Head of caudate nucleus (tissue), 42 donors: ENCODE measurements at regions not wholly inside any gene's neighbourhood (a gene's known extent, or its start where the extent isn't known, plus 50 kb on each side); places are given as distances from the start of the nearest gene placed in this dataset.
A peak's percentile ranks its signal among the peaks of the same experiment; 100 is the strongest.
"Not testable (repeated sequence)": the region's sequence is repeated elsewhere in the genome, so short reads cannot be mapped to it uniquely, and the experiment has no call there.

Source experiments
- DNase-seq, 42 donors: peaks; one replicate each; pipeline versions ENCODE4 v3.0.0 to v3.0.0-alpha.2; 2020 to 2021; ENCODE audit warnings: mixed read lengths in 7 of 42
- intact Hi-C: fragments of 100-400 bp; cut with DNase I; formaldehyde crosslinking; loops from one replicate; pipeline ENCODE4 v1.15.0; 2022

DNA sequence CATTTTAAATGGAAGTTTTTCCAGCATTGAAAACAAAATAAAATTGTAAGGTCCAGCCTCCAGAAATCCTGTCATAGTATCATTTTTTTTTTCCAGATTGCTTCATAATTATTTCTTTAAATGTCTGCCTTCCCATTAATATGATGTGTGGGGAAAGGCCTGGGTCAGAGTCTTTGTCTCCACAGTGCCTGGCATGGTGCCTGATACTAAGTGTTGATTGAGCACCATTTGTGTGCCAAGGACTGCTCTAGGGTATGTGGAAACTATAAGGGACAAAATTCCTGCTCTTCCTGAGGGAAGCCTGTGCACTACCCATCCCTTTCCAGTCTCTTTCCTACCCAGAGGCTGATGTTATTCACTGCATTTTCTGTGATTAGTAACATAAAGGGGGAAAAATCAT is 53.1 kb upstream of the BEND4 start:
- intact Hi-C loops: no loop called here

DNA sequence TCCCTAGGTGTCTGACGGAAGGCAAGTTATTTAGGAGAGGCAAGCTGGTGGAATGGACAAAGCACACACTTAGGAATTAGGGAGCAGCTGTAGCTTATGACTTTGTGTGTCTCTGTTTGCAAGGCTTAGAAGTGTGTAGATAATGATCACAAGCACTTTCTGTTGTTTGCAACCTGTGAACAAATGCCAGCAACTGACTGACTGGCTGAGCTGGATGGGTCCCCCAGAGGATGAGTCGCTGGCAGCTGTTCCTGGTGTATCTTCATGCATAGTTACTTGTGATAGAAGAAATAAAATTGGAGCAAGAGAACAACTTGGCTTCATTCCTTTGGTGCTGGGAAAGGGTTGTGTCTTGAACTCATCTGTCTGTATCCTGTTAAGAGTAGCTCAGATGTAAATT is 64.2 kb upstream of the BEND4 start:
- intact Hi-C loops: no loop called here
- DNase-seq: no peak

More for the DNA sequence above, 53.1 kb upstream of the BEND4 start:
- DNase-seq: no peak

DNA sequence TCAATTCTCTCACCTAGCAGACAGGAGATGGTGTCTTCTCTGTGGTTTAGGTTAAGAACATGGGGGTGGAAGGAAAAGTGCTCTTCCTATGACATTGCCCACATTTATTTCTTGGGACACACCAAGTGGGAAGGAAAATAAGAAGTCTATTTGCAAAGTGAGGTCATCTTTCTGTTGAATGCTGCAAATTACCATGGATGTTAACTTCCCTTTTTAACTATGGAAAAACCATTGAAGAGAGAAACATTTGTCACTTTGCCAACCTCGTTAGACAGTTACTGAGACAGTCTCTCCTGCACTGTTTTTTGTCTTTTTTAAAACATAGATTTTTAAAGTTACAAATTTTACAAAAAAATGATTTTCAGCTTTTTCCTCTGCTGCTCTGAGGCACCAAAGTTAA is 72.8 kb upstream of the BEND4 start:
- intact Hi-C loops: no loop called here
- no peak for DNase-seq

DNA sequence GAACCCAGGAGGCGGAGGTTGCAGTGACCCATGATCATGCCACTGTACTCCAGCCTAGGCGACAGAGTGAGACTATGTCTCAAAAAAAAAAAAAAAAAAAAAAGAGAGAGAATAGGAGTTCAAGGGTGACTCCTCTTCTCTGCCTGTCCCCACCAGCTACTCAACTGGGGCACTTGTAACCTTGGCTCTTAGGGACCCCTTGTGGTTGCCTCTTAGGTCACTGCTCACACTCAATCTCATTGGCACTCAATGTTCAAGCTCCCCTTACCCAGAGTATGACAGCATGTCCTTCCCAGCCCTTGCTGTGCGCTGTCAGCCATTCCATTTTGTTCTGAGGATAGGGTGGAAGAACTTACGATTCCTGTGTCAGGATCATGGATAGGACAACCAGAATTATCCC is 82.4 kb upstream of the BEND4 start:
- DNase-seq: no peak
- intact Hi-C loops: no loop called here

DNA sequence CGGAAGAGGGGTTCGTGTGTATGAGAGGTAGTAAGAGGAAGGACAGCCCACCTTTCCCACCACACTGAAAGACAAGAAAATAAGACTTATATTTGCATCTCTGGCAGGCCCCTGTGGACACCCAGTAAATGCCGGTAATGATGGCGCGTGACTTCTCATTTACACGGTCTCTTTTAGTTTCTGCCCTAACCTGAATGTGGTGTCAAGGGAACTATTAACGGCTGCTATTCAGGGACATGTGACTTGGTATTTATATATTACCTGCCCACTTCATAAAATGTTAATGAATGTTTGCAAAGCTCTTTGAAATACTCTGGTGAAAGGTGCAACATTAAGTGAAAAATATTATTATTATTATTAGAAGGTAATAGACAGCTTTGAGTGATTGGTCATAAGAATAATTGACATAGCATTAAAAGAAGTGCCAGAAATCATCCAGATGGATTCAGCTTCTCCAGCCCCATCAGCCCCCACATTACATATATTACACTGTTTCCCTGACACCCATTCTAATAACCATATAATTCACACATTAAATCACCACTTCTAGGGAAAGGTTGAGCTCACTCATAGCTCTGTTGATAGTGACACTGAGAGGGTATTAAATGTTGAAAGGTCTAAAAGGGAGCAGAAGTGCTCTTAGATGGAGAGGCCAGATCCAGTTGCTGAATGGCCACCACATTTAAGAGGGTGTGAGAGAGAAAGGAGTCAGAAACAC is 83.0 kb upstream of the BEND4 start:
- intact Hi-C loops: no loop called here
- no peak for DNase-seq

DNA sequence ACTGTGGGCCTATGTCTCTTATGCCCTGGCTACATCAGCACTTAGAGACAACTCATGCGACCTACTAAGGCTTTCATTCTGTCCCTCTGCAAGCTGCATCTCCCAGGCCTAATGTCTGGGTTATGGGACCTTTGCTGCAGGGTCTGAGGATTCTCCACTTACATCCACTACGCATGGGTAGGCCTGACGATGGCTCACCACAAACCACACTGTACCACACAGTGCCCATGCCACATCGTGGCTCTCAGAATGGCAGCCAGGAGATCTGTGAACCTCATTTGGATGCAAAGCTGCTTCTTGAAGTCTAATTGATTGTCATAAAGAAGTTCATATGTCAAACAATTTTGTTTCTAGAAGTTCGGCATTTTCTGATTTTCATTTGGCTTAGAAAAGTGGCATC is 84.6 kb upstream of the BEND4 start:
- intact Hi-C loops: no loop called here
- no peak for DNase-seq

DNA sequence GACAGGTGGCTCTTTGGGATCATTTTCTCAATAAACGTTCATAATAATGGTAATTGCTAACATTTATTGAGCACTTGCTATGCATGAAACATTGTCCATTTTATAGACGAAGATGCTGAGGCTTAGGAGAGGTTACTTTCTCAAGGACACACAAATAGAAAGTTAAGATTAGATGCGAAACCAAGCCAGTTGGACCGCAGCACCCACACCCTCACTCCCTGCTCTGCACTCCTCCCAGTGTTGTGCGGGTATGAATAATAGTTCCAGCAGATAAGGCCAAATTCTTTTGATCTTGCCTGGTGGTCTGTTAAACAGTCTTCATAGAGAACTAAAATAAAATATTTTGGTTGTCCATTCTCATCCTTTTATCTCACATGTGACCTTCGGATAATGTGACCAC is 85.0 kb upstream of the BEND4 start:
- DNase-seq: no peak
- intact Hi-C loops: no loop called here

DNA sequence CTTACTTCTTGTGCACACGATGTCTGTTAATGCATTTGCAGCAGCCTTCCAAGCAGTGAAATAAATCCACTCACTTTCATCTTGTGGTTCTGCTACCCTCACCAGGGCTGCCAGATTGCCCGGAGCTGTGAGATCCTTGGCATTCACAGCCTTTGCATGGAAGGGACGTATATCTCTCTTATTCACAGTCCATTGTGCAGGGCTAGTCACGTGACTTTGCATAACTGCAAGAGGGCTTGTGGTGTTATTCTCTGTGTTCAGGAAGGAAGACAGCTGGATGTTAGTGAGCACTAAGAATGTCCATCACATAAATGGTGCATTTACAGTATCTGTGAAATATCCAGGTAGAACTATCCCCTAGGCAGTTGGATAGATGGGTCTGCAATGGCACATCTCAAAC is 96.5 kb upstream of the BEND4 start:
- intact Hi-C loops: no loop called here
- DNase-seq: no peak

DNA sequence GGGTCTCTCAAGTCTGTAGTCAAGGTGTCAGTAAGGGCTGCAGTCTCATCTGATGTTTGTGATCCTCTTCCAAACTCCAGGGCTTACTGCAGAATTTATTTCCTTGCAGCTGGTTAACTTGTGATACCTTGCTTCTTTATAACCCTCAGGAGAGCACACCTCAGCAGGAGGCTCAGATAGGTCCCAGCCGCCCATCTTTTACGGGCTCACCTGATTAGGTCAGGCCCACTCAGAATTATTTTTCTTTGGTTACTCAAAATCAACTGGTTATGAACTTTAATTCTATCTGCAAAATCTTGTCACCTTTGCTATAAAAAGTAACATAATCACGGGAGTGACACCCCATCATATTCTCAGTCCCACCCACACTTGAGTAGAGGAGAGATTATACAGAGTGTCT is 99.9 kb upstream of the BEND4 start:
- no peak for DNase-seq
- intact Hi-C loops: no loop called here

DNA sequence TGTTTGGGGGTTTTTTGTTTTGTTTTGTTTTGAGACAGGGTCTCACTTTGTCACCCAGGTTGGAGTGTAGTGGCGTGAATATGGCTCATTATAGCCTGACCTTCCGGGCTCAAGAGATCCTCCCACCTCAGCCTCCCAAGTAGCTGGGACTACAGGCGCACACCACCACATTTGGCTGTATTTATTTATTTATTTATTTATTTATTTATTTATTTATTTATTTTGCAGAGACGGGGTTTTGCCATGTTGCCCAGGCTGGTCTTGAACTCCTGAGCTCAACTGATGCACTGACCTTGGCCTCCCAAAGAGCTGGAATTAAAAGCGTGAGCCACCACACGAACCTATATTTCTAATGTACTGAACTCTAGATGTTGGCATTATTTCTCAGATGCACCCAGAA is 105.2 kb upstream of the BEND4 start:
- intact Hi-C loops, DNase-seq: not testable (repeated sequence)

DNA sequence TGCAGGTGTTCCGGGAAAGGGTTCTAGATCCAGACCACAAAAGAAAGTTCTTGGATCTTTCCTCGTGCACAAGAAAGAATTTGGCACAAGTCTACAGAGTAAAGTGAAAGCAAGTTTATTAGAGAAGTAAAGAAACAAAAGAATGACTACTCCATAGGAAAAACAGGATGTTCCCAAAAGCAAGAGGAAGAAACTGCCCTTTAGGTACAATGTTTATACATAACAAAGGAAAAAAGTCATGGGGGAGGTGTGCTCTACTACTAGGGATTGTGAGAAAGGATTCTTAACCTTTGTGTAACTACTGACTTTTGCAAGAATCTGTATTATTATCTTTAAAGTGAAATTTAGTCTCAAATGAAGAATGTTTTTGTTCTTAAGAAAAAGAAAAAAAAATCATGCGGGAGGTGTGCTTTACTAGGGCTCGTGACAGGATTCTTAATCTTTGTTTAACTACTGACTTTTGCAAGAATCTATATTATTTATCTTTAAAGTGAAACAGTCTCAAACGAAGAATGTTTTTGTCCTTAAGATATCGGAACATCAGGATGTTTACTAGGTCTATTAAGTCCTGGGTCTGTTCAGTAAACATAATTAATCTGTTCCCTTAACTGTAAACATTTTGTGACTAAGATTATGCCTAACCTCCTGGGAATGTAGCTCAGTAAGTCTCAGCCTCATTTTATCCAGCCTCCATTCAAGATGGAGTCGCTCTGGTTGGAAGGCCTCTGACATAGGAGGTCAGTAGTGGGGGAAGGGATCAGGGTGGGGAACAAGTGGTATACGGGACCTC is 110.4 kb upstream of the BEND4 start:
- intact Hi-C loops: no loop called here
- no peak for DNase-seq

DNA sequence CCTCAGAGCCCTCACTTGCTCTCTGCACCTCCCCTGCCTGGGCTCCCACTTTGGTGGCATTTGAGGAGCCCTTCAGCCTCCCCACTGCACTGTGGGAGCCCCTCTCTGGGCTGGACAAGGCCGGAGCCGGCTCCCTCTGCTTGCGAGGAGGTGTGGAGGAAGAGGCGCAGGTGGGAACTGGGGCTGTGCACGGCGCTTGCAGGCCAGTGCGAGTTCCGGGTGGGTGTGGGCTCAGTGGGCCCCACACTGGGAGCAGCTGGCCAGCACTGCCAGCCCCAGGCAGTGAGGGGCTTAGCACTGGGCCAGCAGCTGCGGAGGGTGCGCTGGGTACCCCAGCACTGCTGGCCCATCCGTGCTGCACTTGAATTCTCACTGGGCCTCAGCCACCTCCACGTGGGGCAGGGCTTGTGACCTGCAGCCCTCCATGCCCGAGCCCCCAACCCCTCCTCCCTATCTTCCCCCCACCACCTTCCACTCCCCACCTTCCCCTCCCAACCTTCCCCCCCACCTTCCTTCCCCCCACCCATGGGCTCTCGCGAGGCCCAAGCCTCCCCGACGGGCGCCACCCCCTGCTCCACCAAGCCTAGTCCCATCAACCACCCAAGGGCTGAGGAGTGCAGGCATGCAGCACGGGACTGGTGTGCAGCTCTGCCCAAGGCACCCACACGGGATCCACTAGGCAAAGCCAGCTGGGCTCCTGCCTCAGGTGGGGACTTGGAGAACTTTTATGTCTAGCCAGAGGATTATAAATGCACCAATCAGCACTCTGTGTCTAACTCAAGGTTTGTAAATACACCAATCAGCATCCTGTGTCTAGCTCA is 113.5 kb upstream of the BEND4 start:
- no peak for DNase-seq
- intact Hi-C loops: no loop called here

DNA sequence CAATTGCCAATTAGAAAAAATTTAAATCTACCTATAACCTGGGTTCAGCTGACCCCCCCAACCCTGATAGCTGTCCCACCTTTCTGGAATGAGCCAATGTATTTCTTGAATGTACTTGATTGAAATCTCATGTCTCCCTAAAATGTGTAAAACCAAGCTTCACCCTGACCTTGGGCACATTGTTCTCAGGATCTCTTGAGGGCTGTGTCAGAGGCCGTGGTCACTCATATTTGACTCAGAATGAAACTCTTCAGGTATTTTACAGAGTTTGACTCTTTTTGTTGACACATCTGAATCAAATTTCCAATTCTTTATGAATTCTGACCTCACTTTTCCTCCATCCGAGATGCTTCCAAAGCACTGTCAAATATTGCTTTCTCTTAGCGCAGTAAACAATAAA is 115.3 kb upstream of the BEND4 start:
- intact Hi-C loops: no loop called here
- DNase-seq: no peak

DNA sequence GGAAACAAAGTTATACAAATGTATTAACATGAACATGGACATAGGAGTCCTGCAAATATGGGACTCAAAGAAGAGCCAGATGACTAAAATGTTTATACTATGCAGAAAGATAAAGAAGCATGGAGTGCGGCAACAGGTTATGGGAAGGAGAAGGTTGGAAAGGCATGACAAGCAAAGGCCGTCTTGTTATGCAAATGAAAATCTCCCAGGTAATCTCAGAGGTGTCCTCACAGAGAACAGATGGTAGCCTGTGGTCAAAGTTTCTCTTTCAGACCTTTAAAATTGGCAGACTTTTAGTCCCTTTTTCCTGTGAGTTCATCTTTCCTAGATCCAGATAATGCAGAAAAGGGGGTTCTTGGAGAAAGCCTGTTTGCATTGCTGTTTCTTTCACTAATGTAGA is 116.4 kb upstream of the BEND4 start:
- DNase-seq: no peak
- intact Hi-C loops: no loop called here

DNA sequence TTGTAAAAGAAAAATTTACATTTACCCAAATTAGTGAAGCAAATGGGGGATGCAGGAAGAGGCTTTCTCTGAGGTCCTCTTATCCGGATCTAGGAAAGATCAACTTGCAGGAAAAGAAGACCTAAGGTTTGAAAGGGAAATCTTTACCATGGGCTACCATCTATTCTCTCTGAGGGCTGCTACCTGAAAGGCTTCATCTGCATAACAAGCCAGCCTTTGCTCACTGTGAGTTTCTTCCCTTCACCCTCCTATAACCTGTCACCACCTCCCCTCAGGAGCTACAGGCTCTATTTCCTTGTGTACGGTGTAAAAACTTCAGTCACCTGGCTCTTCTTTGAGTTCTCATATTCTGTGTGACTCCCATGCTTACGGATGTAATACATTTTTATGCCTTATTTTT is 118.6 kb upstream of the BEND4 start:
- DNase-seq: no peak
- intact Hi-C loops: no loop called here

DNA sequence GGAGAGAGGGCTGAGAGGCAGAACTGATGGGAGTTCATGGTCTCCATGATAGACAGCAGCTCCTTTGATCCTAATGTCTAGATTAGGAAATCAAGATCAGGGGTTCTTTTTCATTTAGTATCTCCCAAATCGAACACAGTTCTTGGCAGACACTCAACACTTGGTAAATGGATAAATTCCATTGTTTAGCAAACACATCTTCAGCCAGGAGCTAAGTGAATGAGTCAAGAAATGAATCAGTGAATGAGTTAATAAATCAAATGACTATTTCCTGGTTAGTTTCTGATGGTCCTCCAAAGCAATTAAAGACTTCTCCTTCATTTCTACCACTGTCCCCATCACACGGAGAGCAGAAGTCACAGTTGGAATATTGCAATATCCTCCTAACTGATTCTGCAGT is 120.0 kb upstream of the SHISA3 start:
- no peak for DNase-seq
- intact Hi-C loops: loop anchor here (5.0 kb wide), 1 partner anchor 240 kb away; no protein-coding TSS in a partner anchor

DNA sequence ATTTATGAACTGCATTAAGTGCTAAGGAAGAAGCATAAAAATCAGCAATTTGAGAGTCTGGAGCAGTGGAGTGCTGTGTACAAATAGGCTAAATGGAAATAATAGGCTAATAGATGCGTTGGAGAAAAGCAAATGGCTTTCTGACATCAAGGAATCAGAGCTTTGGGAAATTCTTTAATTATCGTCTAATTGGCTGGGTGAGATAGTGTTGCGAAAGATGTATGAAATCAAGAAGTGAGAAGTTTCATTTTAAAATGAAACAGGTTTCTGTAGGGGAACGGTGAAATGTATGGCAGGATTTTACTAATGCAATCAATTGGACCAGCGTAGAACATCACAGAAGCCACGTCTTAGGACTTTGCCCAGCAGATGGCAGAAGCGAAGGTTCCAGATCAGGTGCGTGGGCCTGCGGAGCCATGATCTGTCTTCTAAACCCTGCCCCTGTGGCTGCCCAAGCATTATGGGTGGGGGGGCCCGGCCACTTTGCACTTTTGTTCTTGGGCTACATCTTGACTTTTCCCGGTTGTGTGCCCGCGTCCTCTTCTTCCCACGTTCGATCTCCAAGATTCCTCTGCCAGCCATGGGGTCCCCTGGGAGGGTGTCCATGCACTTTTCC is 118.5 kb upstream of the SHISA3 start:
- intact Hi-C loops: loop anchor here (5.0 kb wide), 1 partner anchor 238 kb away; no protein-coding TSS in a partner anchor
- DNase-seq: no peak

DNA sequence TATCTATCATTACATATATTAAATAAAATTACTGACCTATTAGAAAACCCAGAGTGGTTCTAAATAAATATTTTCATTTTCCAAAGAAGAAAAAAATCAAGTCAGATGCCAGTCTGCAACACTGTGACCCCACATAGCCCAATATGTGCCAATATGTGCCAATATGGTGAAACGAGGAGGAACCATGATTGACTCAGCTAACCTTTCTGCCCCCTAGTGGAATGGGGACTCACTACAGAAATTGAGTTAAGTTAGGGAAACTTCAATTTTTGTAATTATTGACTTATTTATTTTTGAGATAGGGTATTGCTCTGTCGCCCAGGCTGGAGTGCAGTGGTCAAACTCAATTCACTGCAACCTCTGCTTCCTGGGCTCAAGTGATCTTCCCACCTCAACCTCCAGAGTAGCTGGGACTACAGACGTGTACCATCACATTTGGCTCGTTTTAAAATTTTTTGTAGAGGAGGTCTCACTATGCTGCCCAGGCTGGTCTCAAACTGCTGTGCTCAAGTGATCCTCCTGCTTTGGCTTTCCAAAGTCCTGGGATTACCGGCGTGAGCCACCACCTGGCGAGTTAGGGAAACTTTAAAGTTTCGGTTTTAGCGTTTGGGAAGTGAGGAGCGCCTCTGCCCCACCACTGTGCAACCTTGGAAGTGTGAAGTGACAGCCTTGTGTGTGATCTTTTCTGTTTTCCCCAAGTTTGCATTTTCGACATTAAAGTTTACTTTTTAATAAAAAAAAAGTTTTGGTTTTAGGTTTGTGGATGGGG is 116.8 kb upstream of the SHISA3 start:
- intact Hi-C loops: no loop called here
- DNase-seq: peak in 1 of 42 donors; percentile 6
